AG04450 (cell line): ENCODE measurements at regions not wholly inside any gene's neighbourhood (a gene's known extent, or its start where the extent isn't known, plus 50 kb on each side); places are given as distances from the start of the nearest gene placed in this dataset.

ENCODE experiments used
- CTCF ChIA-PET: fragments of 300-600, 350-600 bp; formaldehyde crosslinking; extraction: SDS; loops from one replicate; lab custom pipeline; 2022; ENCODE audit warnings: antibody characterized with exemption, inconsistent platforms; lab: Charles Lee
- POLR2A ChIA-PET: fragments of 350-600 bp; formaldehyde crosslinking; extraction: SDS; loops from one replicate; lab custom pipeline; 2021; ENCODE audit warnings: antibody characterized with exemption, inconsistent platforms; lab: Yijun Ruan, JAX
- DNase-seq: peaks from one replicate; pipeline ENCODE4 v3.0.0-alpha.2; 2011; ENCODE audit warnings: low read depth, low spot score
- H3K27ac ChIP-seq: one replicate; pipeline ENCODE4 v1.5.1; 2012; ENCODE audit warnings: low read depth, low read length, control low read depth
- H3K27me3 ChIP-seq: one replicate; pipeline ENCODE4 v1.6.0; 2012; ENCODE audit warnings: low read length; ENCODE audit not compliant: control insufficient read depth, insufficient read depth
- H3K4me3 ChIP-seq: 2 replicates; pipeline ENCODE4 v1.5.1; 2011; ENCODE audit warnings: mild to moderate bottlenecking, low read depth, low read length, control low read depth
- H3K9me3 ChIP-seq: 2 replicates; pipeline ENCODE4 v1.5.1; 2012; ENCODE audit warnings: low read length; ENCODE audit not compliant: control insufficient read depth, insufficient read depth
- TF ChIP-seq, protein P1 (sequence below): IDR thresholded peaks from 2 replicates; pipeline ENCODE4 v1.5.1; 2011; ENCODE audit warnings: low read depth, low read length, control low read depth, inconsistent platforms

GRCh38 chr3:38990621-38991020 is 61.1 kb downstream of the SCN11A start:
- DNase-seq, result no peak
- TF ChIP-seq, protein P1, sequence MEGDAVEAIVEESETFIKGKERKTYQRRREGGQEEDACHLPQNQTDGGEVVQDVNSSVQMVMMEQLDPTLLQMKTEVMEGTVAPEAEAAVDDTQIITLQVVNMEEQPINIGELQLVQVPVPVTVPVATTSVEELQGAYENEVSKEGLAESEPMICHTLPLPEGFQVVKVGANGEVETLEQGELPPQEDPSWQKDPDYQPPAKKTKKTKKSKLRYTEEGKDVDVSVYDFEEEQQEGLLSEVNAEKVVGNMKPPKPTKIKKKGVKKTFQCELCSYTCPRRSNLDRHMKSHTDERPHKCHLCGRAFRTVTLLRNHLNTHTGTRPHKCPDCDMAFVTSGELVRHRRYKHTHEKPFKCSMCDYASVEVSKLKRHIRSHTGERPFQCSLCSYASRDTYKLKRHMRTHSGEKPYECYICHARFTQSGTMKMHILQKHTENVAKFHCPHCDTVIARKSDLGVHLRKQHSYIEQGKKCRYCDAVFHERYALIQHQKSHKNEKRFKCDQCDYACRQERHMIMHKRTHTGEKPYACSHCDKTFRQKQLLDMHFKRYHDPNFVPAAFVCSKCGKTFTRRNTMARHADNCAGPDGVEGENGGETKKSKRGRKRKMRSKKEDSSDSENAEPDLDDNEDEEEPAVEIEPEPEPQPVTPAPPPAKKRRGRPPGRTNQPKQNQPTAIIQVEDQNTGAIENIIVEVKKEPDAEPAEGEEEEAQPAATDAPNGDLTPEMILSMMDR, result no peak
- POLR2A ChIA-PET, result interaction anchor here (0.6 kb wide), 1 partner anchor 254 kb away, joined by 4 read pairs; no protein-coding TSS in a partner anchor
- no peaks in the 10 kb centered on the region for H3K27me3 ChIP-seq
- H3K4me3 ChIP-seq, result no peak overlapping the region
- no peaks in the 10 kb centered on the region for H3K9me3 ChIP-seq
- CTCF ChIA-PET, result interaction anchor here (1.0 to 1.7 kb wide), 3 partner anchors 9 to 469 kb away, joined by 6 to 13 read pairs (median 6); no protein-coding TSS in a partner anchor
- no peak overlapping the region for H3K27ac ChIP-seq

DNA sequence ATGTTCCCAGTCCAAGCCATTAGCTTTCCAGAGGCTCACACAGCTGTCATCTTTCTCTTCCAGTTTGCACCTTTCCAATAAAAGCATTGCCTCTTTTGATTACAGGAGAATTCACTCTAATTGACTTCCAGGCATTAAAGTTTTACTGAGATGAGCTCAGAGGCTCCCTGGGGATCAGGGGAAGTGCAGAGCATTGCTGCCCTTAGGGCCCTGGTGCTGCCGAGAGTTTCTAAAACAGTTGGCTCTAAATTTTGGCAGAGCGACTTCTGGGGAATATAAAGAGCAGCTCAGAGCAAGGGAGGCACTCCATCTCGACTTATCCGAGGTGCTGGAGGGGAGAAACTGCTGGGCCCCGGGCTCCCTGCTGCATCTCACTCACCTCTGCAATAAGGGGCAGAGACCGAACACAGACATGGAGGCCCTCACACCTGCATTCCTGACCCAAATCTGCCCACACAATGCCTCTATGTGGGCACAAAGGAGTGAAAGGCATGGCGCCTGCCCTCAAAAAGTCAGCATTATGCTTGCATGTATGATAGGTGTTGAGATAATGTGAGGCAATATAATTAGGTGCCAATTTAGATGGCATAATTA is 61.7 kb downstream of the SCN11A start:
- CTCF ChIA-PET, result interaction anchor here (0.7 to 1.0 kb wide), 3 partner anchors 10 to 201 kb away, joined by 3 to 7 read pairs (median 6); no protein-coding TSS in a partner anchor
- no peak overlapping the region for H3K27ac ChIP-seq
- no peak for DNase-seq
- TF ChIP-seq, protein P1, result no peak
- H3K27me3 ChIP-seq, result no peaks in the 10 kb centered on the region
- POLR2A ChIA-PET, result no interaction called here
- H3K9me3 ChIP-seq, result no peaks in the 10 kb centered on the region
- H3K4me3 ChIP-seq, result no peak overlapping the region

GRCh38 chr3:38988955-38989354 is 62.8 kb downstream of the SCN11A start:
- Histone ChIP-seq H3K9me3 (no peaks in the 10 kb centered on the region), H3K4me3 (no peak overlapping the region), H3K27me3 (no peaks in the 10 kb centered on the region), H3K27ac (no peak overlapping the region)
- DNase-seq, result no peak
- ChIA-PET POLR2A (no interaction called here), CTCF (no interaction called here)
- TF ChIP-seq, protein P1, result no peak

DNA sequence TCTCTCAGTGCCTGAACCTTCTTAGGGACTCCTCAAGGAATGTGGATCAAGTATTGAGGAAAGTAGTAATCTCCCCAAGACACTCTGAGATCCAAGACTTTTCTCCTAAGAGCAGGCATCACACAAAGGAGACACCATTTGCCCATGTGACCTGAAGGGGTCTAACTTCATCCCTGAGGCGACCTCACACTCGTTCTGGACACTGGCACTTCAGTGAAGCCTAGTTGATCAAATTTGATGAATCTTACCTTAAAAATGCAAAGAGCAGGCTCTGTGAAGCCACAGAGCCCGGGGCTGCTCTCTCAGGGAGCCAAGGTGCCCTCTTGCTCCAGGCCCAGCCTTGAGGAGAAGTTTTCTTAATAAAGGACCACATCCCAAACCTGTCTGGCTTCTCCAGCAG is 64.3 kb downstream of the SCN11A start:
- ChIA-PET POLR2A (no interaction called here), CTCF (interaction anchor here (0.9 to 2.3 kb wide), 4 partner anchors 12 to 27 kb away, joined by 4 to 11 read pairs (median 4); no protein-coding TSS in a partner anchor)
- no peaks in the 10 kb centered on the region for H3K27me3 ChIP-seq
- H3K27ac ChIP-seq, result no peak overlapping the region
- H3K9me3 ChIP-seq, result no peaks in the 10 kb centered on the region
- H3K4me3 ChIP-seq, result no peak overlapping the region
- TF ChIP-seq, protein P1, result no peak
- no peak for DNase-seq

DNA sequence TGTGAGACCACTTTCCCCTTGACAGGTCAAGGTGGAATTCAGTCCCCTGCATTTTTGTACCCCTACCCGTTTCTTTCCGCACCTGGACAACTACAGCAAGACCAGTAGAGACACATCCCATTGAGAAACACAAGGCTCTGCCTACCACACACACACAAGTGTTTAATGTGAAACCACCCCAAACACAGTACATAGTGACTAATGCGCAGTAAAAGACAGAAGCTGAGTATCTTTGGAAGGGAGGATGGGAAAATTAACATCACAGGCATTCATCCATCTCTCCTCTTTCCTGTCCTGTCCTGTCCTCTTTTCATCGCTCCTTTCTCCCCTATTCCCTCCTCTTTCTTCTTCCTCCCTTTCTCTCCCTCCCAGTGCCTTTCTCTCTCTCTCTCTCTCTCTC is 64.8 kb downstream of the SCN11A start:
- POLR2A ChIA-PET, result no interaction called here
- TF ChIP-seq, protein P1, result no peak
- Histone ChIP-seq H3K4me3 (no peak overlapping the region), H3K27me3 (no peaks in the 10 kb centered on the region), H3K27ac (no peak overlapping the region), H3K9me3 (no peaks in the 10 kb centered on the region)
- CTCF ChIA-PET, result interaction anchor here (1.8 to 2.3 kb wide), 2 partner anchors 13 to 26 kb away, joined by 4 to 11 read pairs; no protein-coding TSS in a partner anchor
- no peak for DNase-seq
